ENCODE measurements at regions not wholly inside any gene's neighbourhood (a gene's known extent, or its start where the extent isn't known, plus 50 kb on each side); places are given as distances from the start of the nearest gene placed in this dataset.
"Not testable (repeated sequence)": the region's sequence is repeated elsewhere in the genome, so short reads cannot be mapped to it uniquely, and the experiment has no call there.

- FAIRE-seq = not testable (repeated sequence)
Measured at GRCh38 chrX:80508083-80508482, 87.8 kb downstream of the TENT5D start.

GRCh38 chrX:80511969-80512760 lies 91.9 kb downstream of the TENT5D start:
- FAIRE-seq = peak; percentile 89

- FAIRE-seq = no peak
Measured at GRCh38 chrX:80512924-80513323, 92.7 kb downstream of the TENT5D start.

GRCh38 chrX:80513625-80514024 lies 93.4 kb downstream of the TENT5D start:
- FAIRE-seq = peak; percentile 98

GRCh38 chrX:80537096-80537495 lies 116.8 kb downstream of the TENT5D start:
- FAIRE-seq = no peak

GRCh38 chrX:80550722-80551121 lies 130.5 kb downstream of the TENT5D start:
- no peak for FAIRE-seq

- no peak for FAIRE-seq
Measured at GRCh38 chrX:80556148-80556547, 135.9 kb downstream of the TENT5D start.

GRCh38 chrX:80572636-80573035 lies 152.4 kb downstream of the TENT5D start:
- FAIRE-seq = no peak

GRCh38 chrX:80573275-80573674 lies 153.0 kb downstream of the TENT5D start:
- FAIRE-seq = no peak

GRCh38 chrX:80574486-80575086 lies 154.3 kb downstream of the TENT5D start:
- FAIRE-seq = not testable (repeated sequence)

GRCh38 chrX:80576267-80576666 lies 156.0 kb downstream of the TENT5D start:
- no peak for FAIRE-seq

GRCh38 chrX:80576806-80577533 lies 156.7 kb downstream of the TENT5D start:
- FAIRE-seq = no peak

GRCh38 chrX:80578517-80579105 lies 158.4 kb downstream of the TENT5D start:
- peak; percentile 98 for FAIRE-seq

GRCh38 chrX:80590992-80591391 lies 170.7 kb downstream of the TENT5D start:
- FAIRE-seq = not testable (repeated sequence)

- FAIRE-seq = no peak
Measured at GRCh38 chrX:80602036-80602860, 182.0 kb downstream of the TENT5D start.

All from A204.1 (cell line).